ENCODE measurements at regions not wholly inside any gene's neighbourhood (a gene's known extent, or its start where the extent isn't known, plus 50 kb on each side); places are given as distances from the start of the nearest gene placed in this dataset.

DNA sequence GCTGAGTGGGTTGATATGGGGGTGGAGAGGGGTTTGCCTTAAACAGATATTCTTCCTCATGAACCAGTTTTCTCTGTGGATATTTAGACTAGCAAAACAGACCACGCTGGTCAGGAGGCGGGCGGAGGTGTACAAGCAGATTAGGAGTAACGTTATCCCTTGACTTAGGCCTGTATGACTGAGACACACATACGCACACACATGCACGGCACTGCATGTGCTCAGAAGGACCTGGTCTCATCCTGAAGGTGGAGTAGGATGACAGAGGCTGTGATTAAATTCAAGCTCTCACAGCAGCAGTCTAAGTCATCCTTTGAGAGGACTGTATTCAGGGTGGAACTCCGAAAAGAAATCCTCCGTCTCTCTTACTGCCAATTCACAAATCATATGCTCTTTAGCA, 209.7 kb downstream of the DIRAS2 start:
- TF ChIP-seq, protein P1, sequence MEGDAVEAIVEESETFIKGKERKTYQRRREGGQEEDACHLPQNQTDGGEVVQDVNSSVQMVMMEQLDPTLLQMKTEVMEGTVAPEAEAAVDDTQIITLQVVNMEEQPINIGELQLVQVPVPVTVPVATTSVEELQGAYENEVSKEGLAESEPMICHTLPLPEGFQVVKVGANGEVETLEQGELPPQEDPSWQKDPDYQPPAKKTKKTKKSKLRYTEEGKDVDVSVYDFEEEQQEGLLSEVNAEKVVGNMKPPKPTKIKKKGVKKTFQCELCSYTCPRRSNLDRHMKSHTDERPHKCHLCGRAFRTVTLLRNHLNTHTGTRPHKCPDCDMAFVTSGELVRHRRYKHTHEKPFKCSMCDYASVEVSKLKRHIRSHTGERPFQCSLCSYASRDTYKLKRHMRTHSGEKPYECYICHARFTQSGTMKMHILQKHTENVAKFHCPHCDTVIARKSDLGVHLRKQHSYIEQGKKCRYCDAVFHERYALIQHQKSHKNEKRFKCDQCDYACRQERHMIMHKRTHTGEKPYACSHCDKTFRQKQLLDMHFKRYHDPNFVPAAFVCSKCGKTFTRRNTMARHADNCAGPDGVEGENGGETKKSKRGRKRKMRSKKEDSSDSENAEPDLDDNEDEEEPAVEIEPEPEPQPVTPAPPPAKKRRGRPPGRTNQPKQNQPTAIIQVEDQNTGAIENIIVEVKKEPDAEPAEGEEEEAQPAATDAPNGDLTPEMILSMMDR (IDR thresholded peaks at IDR 0.05; ENCODE audit: insufficient read depth, low read length, poor library complexity, severe bottlenecking): no peak
- no peak for TF ChIP-seq EZH2phosphoT487 (conservative IDR thresholded peaks at IDR 0.05; ENCODE audit: low read length)

Measured in SU-DHL-6 (cell line).